Smooth muscle cell (in vitro differentiated cells): ENCODE measurements at regions not wholly inside any gene's neighbourhood (a gene's known extent, or its start where the extent isn't known, plus 50 kb on each side); places are given as distances from the start of the nearest gene placed in this dataset.

Experiments
- DNase-seq: peaks from one replicate; lab custom pipeline; 2025; ENCODE audit not compliant: unreplicated experiment; lab: John Stamatoyannopoulos, UW
- H2AFZ ChIP-seq: fragments of 200-600 bp; sonication (generic); 2 replicates; pipeline ENCODE4 v1.6.0; 2016; ENCODE audit warnings: antibody characterized with exemption, low read depth, mild to moderate bottlenecking
- H3F3A ChIP-seq: fragments of 200-600 bp; sonication (generic); 2 replicates; pipeline ENCODE4 v1.6.0; 2017; ENCODE audit warnings: antibody characterized with exemption, low read depth
- H3K27ac ChIP-seq: fragments of 200-600 bp; sonication (generic); 2 replicates; pipeline ENCODE4 v1.5.1; 2016; ENCODE audit warnings: low read depth, mild to moderate bottlenecking
- H3K27me3 ChIP-seq: fragments of 200-600 bp; sonication (generic); 2 replicates; pipeline ENCODE4 v1.6.1; 2016; ENCODE audit warnings: low read depth, mild to moderate bottlenecking
- H3K36me3 ChIP-seq: fragments of 200-600 bp; sonication (generic); 2 replicates; pipeline ENCODE4 v1.5.1; 2016; ENCODE audit warnings: low read depth
- H3K4me1 ChIP-seq: fragments of 200-600 bp; sonication (generic); 2 replicates; pipeline ENCODE4 v1.5.1; 2016; ENCODE audit warnings: low read depth
- H3K4me2 ChIP-seq: fragments of 200-600 bp; sonication (generic); 2 replicates; pipeline ENCODE4 v1.6.0; 2016; ENCODE audit warnings: mild to moderate bottlenecking
- H3K4me3 ChIP-seq: fragments of 200-600 bp; sonication (generic); 2 replicates; pipeline ENCODE4 v1.5.1; 2016; ENCODE audit warnings: mild to moderate bottlenecking
- H3K79me2 ChIP-seq: fragments of 200-600 bp; sonication (generic); 2 replicates; pipeline ENCODE4 v1.6.0; 2016; ENCODE audit warnings: low read depth, mild to moderate bottlenecking
- H3K9ac ChIP-seq: fragments of 200-600 bp; sonication (generic); 2 replicates; pipeline ENCODE4 v1.6.0; 2016; ENCODE audit warnings: low read depth
- H3K9me3 ChIP-seq: fragments of 200-600 bp; sonication (generic); replicated peaks from 2 replicates; pipeline ENCODE4 v1.5.1; 2016; ENCODE audit warnings: low read depth
- H4K20me1 ChIP-seq: fragments of 200-600 bp; sonication (generic); 2 replicates; pipeline ENCODE4 v1.6.0; 2016; ENCODE audit warnings: low read depth
- CTCF ChIP-seq: fragments of 200-600 bp; sonication (generic); IDR thresholded peaks from 2 replicates; pipeline ENCODE4 v1.5.1; 2017; ENCODE audit warnings: borderline replicate concordance, mild to moderate bottlenecking, antibody characterized with exemption; ENCODE audit not compliant: insufficient read depth, poor library complexity, severe bottlenecking
- WGBS: methylation state at CpG from one replicate; pipeline ENCODE4 v1.1.7; 2016; ENCODE audit warnings: low lambda C conversion rate; 5-methylcytosine and 5-hydroxymethylcytosine counted together

- Histone ChIP-seq H3K9ac (no peak overlapping the region), H3K4me3 (no peak overlapping the region), H3K27ac (no peak overlapping the region), H3K4me1 (no peaks in the 10 kb centered on the region), H3F3A (no peaks in the 10 kb centered on the region), H3K36me3 (no peaks in the 10 kb centered on the region), H3K9me3 (no peaks in the 10 kb centered on the region), H4K20me1 (no peaks in the 10 kb centered on the region), H3K27me3 (no peaks in the 10 kb centered on the region), H2AFZ (no peak overlapping the region), H3K79me2 (no peaks in the 10 kb centered on the region), H3K4me2 (no peak overlapping the region)
- DNase-seq, result no peak
- 96% methylated on average over 1 of the region's 1 CpG for WGBS
- TF ChIP-seq CTCF, result no peak
Measured at GRCh38 chr5:97936231-97936630, 753.2 kb upstream of the RIOK2 start.

- H3K4me3 ChIP-seq, result no peak overlapping the region
- H3K9ac ChIP-seq, result no peak overlapping the region
- H3F3A ChIP-seq, result no peaks in the 10 kb centered on the region
- H4K20me1 ChIP-seq, result no peaks in the 10 kb centered on the region
- H3K36me3 ChIP-seq, result no peaks in the 10 kb centered on the region
- H3K79me2 ChIP-seq, result no peaks in the 10 kb centered on the region
- no peaks in the 10 kb centered on the region for H3K27me3 ChIP-seq
- H3K4me1 ChIP-seq, result no peaks in the 10 kb centered on the region
- H2AFZ ChIP-seq, result no peak overlapping the region
- TF ChIP-seq CTCF, result no peak
- no peak overlapping the region for H3K27ac ChIP-seq
- no peak overlapping the region for H3K4me2 ChIP-seq
- no peak for DNase-seq
- no peaks in the 10 kb centered on the region for H3K9me3 ChIP-seq
- 66% methylated on average over 2 of the region's 2 CpGs for WGBS
Measured at GRCh38 chr5:97937846-97938245, 754.8 kb upstream of the RIOK2 start.

GRCh38 chr5:97943036-97943435, 760.0 kb upstream of the RIOK2 start:
- Histone ChIP-seq H4K20me1 (no peaks in the 10 kb centered on the region), H2AFZ (no peak overlapping the region), H3K4me2 (no peak overlapping the region), H3K9me3 (no peaks in the 10 kb centered on the region), H3K36me3 (no peaks in the 10 kb centered on the region), H3K27ac (no peak overlapping the region), H3K4me3 (no peak overlapping the region), H3K27me3 (no peaks in the 10 kb centered on the region), H3K9ac (no peak overlapping the region), H3K4me1 (no peaks in the 10 kb centered on the region), H3K79me2 (no peaks in the 10 kb centered on the region), H3F3A (no peaks in the 10 kb centered on the region)
- DNase-seq, result no peak
- TF ChIP-seq CTCF, result no peak

- H3K9me3 ChIP-seq, result no peaks in the 10 kb centered on the region
- H3F3A ChIP-seq, result no peaks in the 10 kb centered on the region
- no peaks in the 10 kb centered on the region for H3K27me3 ChIP-seq
- H3K4me1 ChIP-seq, result no peaks in the 10 kb centered on the region
- no peaks in the 10 kb centered on the region for H3K36me3 ChIP-seq
- H3K27ac ChIP-seq, result no peak overlapping the region
- WGBS, result 90% methylated on average over 2 of the region's 2 CpGs
- H4K20me1 ChIP-seq, result no peaks in the 10 kb centered on the region
- no peak overlapping the region for H2AFZ ChIP-seq
- H3K4me3 ChIP-seq, result no peak overlapping the region
- H3K79me2 ChIP-seq, result no peaks in the 10 kb centered on the region
- no peak for TF ChIP-seq CTCF
- no peak overlapping the region for H3K4me2 ChIP-seq
- DNase-seq, result no peak
- H3K9ac ChIP-seq, result no peak overlapping the region
Measured at GRCh38 chr5:97951139-97951538, 768.1 kb upstream of the RIOK2 start.
